Suppressor macrophage treated with lipopolysaccharide for 1 hour (primary cell): ENCODE measurements at regions not wholly inside any gene's neighbourhood (a gene's known extent, or its start where the extent isn't known, plus 50 kb on each side); places are given as distances from the start of the nearest gene placed in this dataset.

Source experiments
- DNase-seq, 3 donors: peaks; one replicate each; pipeline ENCODE4 v3.0.0-alpha.2; 2020 to 2022

DNA sequence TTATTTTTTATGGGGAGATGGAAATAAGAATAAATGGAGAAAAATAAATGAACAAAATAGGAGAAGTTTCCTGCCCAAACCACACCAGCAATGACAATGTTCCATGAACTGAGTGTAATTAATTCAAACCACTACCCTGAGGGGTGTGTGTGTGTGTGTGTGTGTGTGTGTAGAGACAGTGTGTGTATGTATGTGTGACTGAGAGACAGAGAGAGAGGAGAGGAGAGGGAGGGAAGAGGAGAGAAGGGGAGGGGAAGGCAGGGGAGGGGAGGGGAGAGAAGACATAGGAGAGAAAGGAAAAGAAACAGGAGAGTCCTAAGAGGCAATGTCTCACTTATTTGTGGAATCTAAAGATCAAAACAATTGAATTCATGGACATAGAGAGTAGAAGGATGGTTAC is 65.0 kb upstream of the POU2AF1 start:
- no peak for DNase-seq

DNA sequence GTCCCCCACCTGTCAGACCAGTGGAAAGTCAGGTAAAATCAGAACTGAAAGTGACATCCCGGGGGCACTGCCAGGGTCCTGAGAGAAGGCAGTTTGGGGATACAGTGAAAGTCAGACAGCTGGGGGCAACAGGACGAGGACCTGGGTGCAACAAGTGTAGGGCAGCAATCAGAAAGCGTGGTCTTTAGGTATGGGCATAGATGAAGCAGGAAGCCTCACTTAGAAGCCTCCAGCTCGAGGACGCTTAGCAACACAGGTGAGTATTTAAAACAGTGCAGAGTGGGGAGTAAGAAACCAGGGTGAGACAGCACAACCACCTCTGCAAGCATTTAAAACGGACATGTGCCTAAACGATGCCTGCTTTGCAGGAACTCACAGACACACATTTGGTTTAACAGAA is 64.6 kb upstream of the POU2AF1 start:
- no peak for DNase-seq

DNA sequence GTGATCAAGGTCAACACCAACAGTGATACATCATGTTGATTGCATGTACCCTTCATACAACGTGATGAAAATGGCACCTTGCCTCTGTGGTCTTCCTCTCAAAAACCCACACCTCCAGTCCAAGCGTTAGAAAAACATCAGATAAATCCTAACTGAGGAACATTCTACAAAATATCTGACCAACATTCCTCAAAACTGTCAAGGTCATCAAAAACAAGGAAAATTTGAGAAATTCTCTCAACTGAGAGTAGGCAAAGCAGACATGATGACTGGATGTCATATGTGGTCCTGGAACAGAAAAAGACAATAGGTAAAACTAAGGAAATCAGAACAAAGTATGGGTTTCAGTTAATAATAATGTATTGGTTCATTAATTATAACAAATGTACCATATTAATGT is 64.0 kb upstream of the POU2AF1 start:
- DNase-seq, result no peak

DNA sequence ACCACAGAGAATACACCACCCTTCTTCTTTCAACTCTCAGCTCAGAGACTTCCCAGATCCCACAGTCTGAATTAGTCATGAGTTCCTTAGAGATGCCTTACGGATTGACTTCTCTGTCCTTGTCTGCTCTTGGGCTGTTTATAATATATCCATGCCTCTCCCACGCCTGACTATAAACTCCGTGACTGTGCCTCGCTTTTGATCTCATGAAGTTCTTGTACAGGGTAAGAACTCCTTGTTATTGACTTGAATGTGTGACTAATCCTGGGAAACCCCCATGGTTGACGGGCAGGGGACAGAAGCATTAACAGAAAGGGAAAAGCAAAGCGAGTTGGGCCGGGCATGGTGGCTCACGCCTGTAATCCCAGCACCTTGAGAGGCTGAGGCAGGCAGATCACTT is 62.4 kb upstream of the POU2AF1 start:
- DNase-seq, result peak; percentile 29 to 39 (median 31)

DNA sequence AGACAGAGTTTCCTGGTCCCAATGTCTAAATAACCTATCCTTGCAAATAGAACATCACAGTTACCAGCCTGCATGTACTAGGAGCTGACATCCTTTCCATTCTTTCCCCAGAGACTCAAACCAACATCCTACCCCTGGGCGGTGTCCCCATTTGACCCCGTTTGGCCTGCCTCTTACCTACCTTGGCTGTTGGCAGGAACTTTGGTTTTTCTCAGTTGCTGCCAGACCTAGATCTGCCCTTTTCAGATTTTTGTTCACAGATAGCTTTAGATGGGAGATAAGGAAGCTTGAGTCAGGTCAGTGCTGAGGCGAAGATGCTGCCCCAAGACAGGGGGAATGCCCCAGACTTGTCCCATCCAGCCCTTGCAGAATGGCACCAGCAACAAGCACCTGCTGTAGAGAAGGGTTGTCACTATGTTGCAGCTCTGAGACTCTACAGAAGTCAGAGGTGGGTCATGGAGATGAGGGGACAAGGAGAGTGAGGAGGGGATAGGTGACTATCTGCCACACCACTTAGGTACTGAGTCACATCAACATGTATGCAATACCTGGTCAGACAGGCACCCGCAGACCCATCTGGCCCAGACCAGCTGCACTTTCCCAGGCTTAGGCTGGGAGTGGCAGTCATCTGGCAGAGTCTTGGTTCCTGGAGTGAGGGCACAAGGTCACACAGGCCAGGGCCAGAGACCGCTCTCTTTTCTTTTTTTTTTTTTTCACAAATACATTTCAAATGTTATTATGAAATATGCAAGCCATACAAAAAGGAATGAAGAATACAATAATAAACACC is 61.5 kb upstream of the POU2AF1 start:
- DNase-seq, result no peak

DNA sequence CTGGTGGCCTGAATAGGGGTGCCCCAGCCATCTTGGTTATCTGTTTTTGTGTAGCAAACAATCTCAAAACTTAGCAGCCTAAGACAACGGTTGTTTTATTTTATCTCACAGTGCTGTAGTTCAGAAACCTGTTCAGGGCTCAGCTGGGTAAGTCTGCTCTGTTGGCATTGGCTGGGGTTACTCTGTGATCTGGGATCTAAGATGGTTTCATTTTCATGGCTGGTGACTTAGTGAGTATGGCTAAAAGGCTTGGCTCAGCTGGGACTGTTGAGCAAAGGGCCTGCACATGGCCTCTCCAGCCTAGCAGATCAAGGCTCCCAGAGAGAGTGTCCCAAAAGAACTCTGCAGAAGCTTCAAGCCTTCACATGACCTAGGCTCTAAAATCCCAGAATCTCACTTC is 60.8 kb upstream of the POU2AF1 start:
- no peak for DNase-seq

DNA sequence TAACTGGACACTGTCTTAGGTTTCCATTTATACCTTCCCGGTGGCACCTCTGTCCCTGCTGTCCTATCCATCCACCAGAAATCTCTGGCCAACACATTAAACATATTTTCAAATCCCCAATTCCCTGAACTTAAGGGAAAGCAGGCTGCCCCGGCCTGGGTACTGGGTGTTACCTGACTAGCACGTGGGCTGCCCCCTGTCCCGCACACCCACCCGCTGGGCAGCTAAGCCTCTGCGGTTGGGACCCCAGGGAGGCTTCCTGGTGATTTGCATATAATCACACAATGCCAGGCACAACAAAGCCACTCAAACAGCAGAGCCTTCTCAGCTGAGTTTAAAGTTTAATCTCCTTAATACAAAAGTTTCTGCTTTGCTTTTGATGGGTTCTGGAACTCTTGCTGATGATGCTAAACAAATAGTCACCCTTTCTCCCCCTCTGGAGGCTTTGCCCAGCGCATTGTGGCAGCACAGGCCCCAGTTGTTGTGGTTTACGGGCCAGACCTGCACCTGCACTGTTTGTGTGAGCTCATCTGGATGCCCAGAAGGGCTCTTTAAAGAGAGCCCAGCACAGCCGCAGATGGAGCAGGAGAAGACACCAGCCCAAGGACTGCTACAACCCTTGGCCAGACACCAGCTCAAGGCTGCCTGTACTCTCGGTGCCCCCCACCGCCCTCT is 59.9 kb upstream of the POU2AF1 start:
- DNase-seq, result no peak

DNA sequence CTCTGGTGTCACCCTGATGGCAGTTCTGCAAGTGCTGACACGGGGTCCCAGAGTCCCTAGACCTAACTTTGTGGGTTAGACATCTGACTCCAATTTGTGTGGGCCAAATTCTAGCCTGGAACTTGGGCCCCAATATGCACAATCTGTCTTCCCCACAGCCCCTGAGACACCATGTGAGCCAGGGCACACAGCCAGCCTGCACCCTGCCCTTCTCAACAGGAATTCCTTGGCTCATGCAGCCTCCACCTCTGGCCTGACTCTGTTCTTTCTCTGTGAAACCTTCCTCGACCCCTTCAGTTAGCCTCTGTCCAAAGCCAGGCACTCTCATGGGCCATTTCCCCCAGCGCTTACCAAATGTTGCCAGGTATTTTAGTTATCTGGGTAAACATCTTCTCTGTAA is 59.1 kb upstream of the POU2AF1 start:
- DNase-seq, result no peak

DNA sequence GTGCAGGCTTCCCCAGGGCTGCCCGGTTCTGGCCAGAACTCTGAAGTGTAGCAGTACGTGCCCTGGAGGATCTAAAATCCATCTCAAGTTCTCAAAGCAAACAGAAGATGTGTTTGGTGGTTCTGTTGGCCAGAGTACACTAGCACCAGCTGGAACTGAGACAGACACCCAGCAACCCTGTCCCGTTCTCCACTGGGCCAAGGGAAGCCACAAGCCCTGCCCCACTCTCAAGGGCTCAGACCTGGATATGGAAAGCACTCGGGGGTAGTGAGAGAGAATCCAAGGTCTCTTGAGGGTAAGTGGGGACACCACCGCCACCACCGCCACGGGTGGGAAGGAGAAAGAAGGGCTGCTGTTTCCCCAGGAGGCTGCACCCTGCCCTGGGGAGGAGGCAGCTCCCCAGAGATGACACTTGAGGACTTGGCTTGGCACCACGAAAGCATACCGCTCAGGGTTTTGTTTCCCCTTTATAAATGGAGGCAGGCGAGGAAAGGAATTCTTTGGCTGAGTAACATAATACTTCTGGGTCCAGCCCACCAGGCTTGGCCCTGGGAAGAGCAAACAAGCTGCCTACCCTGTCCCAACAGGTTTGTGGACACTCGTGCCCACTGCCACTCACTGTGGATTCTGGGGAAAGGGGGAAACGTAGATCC is 56.1 kb upstream of the POU2AF1 start:
- DNase-seq, result no peak

DNA sequence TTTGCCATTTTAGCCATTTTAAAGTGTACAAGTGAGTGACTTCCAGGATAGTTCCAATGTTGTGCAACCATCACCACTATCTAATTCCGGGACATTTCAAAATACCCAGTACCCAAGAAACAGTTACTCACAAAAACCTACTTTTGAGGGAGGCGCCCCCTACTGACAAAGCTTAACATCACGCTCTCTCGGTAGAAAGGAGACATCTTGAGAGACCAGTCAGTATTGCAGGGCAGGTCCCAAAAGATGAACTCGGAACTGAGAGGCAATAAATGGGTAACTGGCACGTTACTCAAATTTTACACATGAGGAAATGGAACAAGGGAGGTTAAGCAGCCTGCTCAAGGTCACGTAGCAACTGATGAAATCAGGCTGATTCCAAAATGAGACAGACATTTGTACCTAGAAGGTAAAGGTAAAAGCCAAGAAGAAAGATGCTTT is 50.0 kb upstream of the POU2AF1 start:
- peak; percentile 86 to 89 (median 87) for DNase-seq
